Upper lobe of left lung (tissue), 4 donors: ENCODE measurements at regions not wholly inside any gene's neighbourhood (a gene's known extent, or its start where the extent isn't known, plus 50 kb on each side); places are given as distances from the start of the nearest gene placed in this dataset.

Experiments used
- EP300 ChIP-seq, 4 donors: sonication (generic); formaldehyde crosslinking; IDR thresholded peaks; one replicate each; pipeline ENCODE4 v1.5.1; 2017; ENCODE audit warnings: antibody characterized with exemption in 4 of 4, control low read depth in 2 of 4
- POLR2A ChIP-seq, 4 donors: fragments of 450-650 bp; IDR thresholded peaks; one replicate each; pipeline ENCODE4 v1.5.1; 2016 to 2017; ENCODE audit warnings: antibody characterized with exemption in 4 of 4, mild to moderate bottlenecking in 2 of 4
- POLR2AphosphoS5 ChIP-seq, 2 donors: sonication (generic); formaldehyde crosslinking; IDR thresholded peaks; one replicate each; pipeline ENCODE4 v1.5.1; 2017; ENCODE audit warnings: antibody characterized with exemption in 2 of 2
- TF ChIP-seq, protein P1 (sequence below), 6 experiments: fragments of 450-650 bp in 4 of 6; fragments of 200-600 bp in 2 of 6; sonication (generic) in 2 of 6; IDR thresholded peaks; one replicate each; pipeline ENCODE4 v1.5.1; 2016 to 2019; ENCODE audit warnings: antibody characterized with exemption in 6 of 6

DNA sequence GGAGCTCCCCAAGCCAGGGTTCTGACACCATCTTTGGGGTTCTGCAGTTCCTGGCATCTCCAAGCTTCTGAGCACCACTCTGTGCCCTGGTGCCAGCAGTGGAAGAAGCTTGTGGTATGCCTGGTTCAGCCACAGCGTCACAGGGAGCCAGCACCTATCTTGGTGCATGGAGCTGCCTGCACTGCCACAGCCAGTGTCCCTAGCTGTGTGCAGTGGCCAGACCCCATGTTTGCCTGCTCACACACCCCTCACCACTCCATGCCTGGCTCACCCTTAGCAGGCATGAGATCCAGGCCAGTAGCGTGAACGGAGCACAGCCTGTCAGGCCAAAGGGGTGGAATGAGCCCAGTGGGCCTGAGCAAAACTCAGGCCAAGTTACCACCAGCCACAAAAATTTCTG, 290.2 kb upstream of the LRATD1 start:
- TF ChIP-seq POLR2A (IDR thresholded peaks at IDR 0.05) (no peak), POLR2AphosphoS5 (IDR thresholded peaks at IDR 0.05) (no peak), EP300 (IDR thresholded peaks at IDR 0.05) (no peak)
- TF ChIP-seq, protein P1, sequence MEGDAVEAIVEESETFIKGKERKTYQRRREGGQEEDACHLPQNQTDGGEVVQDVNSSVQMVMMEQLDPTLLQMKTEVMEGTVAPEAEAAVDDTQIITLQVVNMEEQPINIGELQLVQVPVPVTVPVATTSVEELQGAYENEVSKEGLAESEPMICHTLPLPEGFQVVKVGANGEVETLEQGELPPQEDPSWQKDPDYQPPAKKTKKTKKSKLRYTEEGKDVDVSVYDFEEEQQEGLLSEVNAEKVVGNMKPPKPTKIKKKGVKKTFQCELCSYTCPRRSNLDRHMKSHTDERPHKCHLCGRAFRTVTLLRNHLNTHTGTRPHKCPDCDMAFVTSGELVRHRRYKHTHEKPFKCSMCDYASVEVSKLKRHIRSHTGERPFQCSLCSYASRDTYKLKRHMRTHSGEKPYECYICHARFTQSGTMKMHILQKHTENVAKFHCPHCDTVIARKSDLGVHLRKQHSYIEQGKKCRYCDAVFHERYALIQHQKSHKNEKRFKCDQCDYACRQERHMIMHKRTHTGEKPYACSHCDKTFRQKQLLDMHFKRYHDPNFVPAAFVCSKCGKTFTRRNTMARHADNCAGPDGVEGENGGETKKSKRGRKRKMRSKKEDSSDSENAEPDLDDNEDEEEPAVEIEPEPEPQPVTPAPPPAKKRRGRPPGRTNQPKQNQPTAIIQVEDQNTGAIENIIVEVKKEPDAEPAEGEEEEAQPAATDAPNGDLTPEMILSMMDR (IDR thresholded peaks at IDR 0.05): no peak
